Hematopoietic multipotent progenitor cell treated with erythropoietin and hydrocortisone succinate and interleukin-3 and kit ligand, for 15 days (in vitro differentiated cells): ENCODE measurements at regions not wholly inside any gene's neighbourhood (a gene's known extent, or its start where the extent isn't known, plus 50 kb on each side); places are given as distances from the start of the nearest gene placed in this dataset.
"Not testable (repeated sequence)": the region's sequence is repeated elsewhere in the genome, so short reads cannot be mapped to it uniquely, and the experiment has no call there.

ENCODE experiments used
- DNase-seq: peaks from one replicate; pipeline ENCODE4 v3.0.0-alpha.2; 2015; ENCODE audit warnings: low spot score

GRCh38 chr1:190835658-190836057 lies 358.0 kb upstream of the BRINP3 start:
- no peak for DNase-seq

- DNase-seq, result not testable (repeated sequence)
Observed at GRCh38 chr1:190837200-190837599, 359.5 kb upstream of the BRINP3 start.

DNA sequence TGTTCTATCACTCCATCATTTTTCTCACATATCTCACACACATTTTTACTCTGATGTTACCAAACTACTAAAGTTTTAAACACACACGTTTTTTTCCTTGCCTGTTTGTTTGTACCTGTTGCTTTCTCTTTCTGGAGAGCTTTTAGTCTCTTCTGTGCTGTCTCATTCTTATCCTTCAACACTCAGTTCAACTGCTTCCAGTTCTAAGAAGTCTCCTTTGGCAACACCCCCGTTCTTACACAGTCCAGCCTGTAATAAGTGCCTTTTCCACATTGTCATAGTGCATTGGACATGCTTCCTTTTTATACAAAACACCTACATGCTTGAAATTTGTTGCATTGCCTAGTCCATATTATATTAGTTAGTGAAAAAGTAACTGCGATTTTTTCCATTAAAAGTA lies 360.2 kb upstream of the BRINP3 start:
- DNase-seq, result no peak

DNA sequence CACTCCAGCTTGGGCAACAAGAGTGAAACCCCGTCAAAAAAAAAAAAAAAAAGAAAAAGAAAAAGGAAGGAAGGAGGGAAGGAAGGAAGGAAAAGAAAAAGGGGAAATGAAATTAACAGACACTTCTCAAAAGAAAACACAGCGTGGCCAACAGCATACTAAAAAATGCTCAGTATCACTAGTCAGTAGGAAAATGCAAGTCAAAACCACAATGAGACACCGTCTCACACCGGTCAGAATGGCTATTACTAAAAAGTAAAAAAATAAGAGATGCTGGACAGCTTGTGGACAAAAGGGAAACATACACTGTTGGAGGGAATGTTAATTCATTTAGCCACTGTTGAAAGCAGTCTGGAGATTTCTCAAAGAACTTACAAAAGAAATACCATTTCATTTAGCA lies 369.5 kb upstream of the BRINP3 start:
- DNase-seq, result no peak

DNA sequence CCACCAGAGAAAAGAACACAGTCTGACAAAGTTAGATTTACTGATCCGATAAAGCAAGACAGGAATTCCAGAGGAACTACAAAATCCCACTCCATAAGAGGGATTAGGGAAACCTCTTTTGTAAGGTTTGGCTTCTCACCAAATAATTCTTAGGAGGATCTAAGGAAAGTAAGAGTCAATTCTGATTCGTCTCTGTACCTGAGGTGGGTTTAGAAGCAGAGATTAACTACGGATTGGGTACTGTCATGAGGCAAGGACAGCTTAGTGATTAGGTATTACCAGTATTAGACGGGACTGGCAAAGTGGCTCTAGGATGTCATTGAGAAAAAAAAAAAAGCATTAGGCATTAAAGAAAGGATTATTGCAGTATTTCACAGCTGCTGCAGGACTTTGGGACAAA lies 371.7 kb upstream of the BRINP3 start:
- DNase-seq, result no peak

DNA sequence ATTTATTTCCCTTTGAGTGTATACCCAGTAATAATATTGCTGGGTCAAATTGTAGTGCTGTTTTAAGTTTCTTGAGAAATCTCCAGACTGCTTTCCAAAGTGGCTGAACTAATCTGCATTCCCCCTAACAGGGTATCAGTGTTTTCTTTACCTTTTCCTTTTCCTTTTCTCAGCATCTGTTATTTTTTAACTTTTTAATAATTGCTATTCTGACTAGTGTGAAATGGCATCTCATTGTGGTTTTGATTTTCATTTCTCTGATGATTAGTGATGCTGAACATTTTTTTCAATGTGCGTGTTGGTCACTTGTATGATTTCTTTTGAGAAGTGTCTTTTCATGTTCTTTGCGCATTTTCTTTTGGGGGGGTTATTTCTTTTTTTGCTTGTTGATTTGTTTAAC lies 374.9 kb upstream of the BRINP3 start:
- DNase-seq, result no peak

- no peak for DNase-seq
Observed at GRCh38 chr1:190858140-190858539, 380.5 kb upstream of the BRINP3 start.

GRCh38 chr1:190864013-190864641 lies 386.5 kb upstream of the BRINP3 start:
- no peak for DNase-seq

GRCh38 chr1:190880352-190880751 lies 402.7 kb upstream of the BRINP3 start:
- DNase-seq, result no peak

DNA sequence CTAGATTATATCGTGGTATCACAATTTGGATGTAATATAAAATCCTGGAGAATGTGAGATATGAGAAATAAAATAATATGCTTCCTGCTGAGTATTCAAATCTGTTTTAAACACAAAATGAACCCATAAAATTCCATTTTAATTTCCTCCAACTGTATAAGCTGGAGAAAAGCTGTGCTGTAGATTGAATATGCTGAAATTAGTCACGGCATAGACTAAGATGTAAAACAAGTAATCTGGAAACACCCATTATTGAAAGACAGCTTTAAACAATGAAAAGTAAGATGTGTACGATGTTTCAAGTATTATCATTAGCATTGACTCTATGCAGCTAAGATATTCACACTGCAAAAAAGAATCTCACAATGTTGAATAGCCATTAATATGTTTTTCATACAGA lies 403.4 kb upstream of the BRINP3 start:
- DNase-seq, result no peak

GRCh38 chr1:190897233-190897632 lies 419.6 kb upstream of the BRINP3 start:
- DNase-seq, result no peak

DNA sequence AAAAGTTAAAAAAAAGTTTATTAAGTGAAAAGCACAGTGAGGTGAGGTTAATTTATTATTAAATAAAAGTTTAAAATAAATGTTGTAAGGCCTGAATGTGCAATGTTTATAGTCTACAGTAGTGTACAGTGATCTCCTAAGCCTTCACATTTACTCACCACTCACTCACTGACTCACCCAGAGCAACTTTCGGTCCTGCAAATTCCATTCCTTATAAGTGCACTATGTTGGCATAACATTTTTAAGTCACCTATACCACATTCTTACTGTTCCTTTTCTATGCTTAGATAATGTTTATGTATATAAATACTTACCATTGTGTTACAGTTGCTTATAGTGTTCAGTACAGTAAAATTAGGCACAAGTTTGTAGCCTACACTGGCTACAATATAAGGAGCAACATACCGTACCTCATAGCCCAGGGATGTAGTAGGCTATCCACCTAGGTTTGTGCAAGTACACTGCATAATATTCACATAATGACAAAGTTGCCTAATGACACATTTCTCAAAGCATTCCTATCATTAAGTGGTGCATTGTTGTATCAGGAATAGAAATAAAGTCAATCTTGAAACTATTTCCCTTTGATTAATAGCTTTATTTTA lies 426.5 kb upstream of the BRINP3 start:
- no peak for DNase-seq

DNA sequence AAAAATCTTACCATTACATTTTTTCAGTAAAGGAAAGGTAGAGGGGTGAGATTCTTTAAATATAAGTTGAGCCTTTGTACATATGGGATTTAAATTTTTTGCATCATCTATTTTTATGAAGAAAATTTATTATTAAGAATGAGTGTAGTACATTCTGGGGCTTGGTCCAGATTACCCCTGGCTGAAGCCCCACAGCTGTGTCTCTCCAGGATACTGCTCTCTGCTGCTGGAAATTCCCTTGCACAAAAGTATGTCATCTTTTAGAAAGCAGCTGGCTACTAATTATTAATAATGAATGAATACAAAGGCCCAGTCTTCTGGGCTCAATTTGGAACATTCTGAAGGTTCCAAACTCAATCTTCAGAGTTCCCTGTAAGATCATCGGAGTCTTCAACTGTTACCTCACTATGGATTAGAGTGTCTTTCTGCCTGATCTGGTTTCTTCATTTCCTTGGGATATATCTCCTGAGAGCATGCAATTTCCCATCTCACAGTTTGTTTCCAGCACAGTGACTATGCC lies 428.6 kb upstream of the BRINP3 start:
- DNase-seq, result no peak

DNA sequence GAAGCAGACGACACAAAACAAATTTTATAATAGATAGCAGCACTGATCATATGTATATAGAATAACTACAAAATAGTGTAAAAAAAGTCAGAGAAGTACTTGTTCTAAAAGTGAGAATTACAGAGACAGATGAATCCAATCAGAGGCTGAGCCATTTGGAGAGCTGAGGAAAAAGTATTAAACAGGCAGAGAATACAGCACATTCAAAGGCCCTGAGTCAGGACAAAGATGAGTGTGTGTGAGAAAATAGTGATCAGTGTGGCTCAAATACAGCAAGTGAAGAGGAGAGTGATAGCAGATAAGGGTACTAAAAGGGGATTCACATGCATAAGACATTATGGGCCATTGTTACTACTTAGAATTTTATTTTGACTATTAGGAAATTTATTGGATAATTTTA lies 430.6 kb upstream of the BRINP3 start:
- no peak for DNase-seq

DNA sequence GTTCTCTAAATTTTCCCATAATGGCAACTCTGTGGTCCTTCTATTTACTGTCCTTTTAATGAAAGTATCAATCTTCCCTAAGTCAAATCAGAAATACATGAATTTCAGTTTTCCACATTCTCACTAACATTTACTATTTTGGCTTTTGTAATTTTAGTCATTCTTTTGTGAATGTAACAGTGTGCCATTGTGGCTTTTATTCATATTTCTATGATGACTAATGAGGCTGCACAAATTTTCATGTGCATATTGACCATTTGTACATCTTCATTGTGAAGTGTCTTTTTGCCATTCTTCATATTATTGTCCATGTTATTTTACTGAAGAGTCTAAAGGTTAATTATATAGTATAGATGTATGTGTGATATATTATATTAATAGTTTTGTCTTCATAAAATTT lies 431.0 kb upstream of the BRINP3 start:
- no peak for DNase-seq

- DNase-seq, result no peak
Observed at GRCh38 chr1:190935925-190936324, 458.3 kb upstream of the BRINP3 start.

DNA sequence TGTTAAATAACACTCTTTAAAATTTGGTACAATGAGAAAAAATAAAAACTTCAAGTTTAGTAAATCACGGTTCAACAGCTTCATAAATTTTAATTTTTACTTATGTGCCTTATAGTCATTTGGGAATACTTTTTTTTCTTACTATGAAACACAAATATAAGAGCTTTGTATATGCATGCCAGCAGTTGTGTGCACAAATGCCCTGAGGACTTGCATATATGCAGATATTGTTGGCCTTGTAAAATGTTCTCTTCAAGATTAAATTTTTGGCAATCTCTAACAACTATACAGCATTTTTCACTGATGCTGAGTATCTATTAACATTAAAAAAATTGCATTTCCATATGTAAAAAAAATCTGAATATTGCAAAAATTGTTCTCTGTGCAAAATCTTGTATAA lies 458.7 kb upstream of the BRINP3 start:
- no peak for DNase-seq

DNA sequence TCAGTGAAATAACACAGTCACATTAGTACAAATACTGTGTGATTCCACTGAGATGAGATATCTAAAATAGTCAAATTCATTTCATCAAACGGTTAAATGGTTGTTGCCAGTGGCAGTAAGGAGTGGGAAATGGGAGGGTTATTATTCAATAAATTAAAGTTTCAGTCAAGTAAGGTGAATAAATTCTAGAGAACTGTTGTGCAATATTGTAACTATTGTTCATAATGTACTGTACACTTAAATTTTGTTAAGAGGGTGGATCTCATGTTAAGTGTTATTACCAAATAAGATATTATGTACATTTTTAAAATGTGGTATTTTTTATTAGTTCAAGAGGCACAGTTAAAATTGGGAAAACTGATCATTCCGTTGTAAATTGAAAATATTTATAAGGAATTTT lies 463.3 kb upstream of the BRINP3 start:
- no peak for DNase-seq

- DNase-seq, result no peak
Observed at GRCh38 chr1:190942475-190942874, 464.8 kb upstream of the BRINP3 start.

DNA sequence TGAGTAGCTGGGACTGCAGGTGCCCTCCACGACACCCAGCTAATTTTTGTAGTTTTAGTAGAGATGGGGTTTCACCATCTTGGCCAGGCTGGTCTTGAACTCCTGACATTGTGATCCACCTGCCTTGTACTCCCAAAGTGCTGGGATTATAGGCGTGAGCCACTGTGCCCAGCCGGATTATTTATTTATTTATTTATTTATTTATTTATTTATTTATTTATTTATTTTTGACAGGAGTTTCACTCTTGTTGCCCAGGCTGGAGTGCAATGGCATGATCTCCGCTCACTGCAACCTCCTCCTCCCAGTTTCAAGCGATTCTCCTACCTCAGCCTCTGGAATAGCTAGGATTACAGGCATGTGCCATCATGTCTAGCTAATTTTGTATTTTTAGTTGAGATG lies 466.1 kb upstream of the BRINP3 start:
- DNase-seq, result not testable (repeated sequence)

- no peak for DNase-seq
Observed at GRCh38 chr1:190949939-190950338, 472.3 kb upstream of the BRINP3 start.

GRCh38 chr1:190957565-190957964 lies 479.9 kb upstream of the BRINP3 start:
- no peak for DNase-seq

- DNase-seq, result no peak
Observed at GRCh38 chr1:190963321-190963720, 485.7 kb upstream of the BRINP3 start.

DNA sequence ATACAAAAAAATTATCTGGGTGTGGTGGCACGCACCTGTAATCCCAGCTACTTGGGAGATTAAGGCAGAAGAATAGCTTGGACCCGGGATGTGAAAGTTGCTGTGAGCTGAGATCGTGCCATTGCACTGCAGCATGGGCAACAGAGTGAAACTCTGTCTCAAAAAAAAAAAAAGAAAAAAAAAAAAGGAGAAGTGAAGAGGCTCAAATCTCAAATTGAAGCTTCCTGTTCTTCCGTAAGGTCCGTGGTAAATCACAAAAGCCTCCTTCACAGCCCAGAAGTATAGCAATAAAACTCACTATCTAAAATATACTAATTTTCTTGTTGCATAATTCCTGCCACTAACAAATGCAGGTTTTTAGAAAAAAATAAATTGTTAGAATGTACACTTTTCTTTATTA lies 498.2 kb upstream of the BRINP3 start:
- DNase-seq, result no peak
